ENCODE measurements at regions not wholly inside any gene's neighbourhood (a gene's known extent, or its start where the extent isn't known, plus 50 kb on each side); places are given as distances from the start of the nearest gene placed in this dataset.
"Not testable (repeated sequence)": the region's sequence is repeated elsewhere in the genome, so short reads cannot be mapped to it uniquely, and the experiment has no call there.

DNA sequence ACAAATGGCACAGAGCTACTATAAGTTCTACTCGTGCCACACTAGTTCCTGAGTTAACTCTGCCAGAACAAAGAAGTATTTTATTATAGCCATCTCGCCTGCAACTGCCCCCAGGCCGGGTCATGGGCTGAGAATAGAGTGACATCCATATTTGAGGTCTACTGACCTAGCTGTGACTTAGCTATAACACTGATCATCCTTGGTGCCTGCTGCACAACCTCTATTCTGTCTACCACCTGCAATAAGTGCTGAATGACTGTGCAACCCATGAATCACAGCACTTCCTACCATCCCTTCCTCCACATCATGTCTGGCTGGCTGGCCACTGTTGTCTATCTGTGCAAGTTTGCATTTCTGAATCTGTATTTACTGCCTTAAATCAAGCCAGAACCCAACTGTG is 506.5 kb upstream of the TBL1XR1 start:
- in situ Hi-C loops (cut with MboI; ENCODE audit: low pct_unique_long_range_greater_than_20kb, low sequenced_read_pairs, unreplicated experiment), result no loop called here
- no peak for DNase-seq (ENCODE audit: low spot score)
- TF ChIP-seq, protein P1, sequence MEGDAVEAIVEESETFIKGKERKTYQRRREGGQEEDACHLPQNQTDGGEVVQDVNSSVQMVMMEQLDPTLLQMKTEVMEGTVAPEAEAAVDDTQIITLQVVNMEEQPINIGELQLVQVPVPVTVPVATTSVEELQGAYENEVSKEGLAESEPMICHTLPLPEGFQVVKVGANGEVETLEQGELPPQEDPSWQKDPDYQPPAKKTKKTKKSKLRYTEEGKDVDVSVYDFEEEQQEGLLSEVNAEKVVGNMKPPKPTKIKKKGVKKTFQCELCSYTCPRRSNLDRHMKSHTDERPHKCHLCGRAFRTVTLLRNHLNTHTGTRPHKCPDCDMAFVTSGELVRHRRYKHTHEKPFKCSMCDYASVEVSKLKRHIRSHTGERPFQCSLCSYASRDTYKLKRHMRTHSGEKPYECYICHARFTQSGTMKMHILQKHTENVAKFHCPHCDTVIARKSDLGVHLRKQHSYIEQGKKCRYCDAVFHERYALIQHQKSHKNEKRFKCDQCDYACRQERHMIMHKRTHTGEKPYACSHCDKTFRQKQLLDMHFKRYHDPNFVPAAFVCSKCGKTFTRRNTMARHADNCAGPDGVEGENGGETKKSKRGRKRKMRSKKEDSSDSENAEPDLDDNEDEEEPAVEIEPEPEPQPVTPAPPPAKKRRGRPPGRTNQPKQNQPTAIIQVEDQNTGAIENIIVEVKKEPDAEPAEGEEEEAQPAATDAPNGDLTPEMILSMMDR (IDR thresholded peaks at IDR 0.05; ENCODE audit: extremely low read depth, insufficient read depth, missing control alignments), result no peak

DNA sequence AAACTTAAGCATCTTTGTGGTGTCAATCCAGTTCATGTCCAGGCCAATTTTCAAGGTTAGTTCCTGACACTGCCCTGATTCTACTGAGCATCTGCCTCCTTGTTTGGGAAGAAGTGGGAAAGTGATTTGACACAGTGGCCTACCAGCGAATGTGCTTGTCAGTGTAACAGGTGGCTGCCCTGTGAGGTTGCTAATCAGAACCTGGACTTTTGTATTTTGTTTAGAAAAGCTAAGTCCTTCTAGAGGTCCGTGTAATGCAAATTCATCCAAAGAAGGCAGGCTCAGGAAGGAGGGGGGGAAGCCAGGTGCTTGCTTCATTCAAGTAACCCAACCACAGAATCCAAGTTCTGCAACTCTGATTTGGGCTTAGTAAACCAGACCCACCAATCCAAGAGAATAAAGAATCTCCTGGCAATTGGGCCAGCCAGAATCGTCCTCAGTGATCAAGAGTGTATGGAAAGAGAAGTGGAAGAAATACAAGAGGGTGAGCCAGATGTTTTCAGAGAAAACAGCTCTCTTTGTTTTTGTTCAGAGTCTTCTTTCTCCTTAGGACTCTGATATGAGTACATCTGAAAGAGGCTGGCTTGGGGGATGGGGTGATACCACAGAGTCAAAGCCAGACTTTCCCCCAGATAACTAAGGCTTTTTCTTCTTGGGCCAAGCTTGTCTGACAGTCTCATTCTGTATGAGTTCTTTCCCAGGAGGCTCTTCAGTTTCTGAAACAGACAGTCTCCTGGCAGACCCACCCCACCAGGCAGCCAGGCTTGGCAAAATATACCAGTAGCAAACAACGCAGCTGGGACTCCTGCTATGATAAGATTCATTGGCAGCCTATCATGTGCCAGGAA is 508.9 kb upstream of the TBL1XR1 start:
- in situ Hi-C loops (cut with MboI; ENCODE audit: low pct_unique_long_range_greater_than_20kb, low sequenced_read_pairs, unreplicated experiment), result no loop called here
- TF ChIP-seq, protein P1 (IDR thresholded peaks at IDR 0.05; ENCODE audit: extremely low read depth, insufficient read depth, missing control alignments), result no peak
- no peak for DNase-seq (ENCODE audit: low spot score)

DNA sequence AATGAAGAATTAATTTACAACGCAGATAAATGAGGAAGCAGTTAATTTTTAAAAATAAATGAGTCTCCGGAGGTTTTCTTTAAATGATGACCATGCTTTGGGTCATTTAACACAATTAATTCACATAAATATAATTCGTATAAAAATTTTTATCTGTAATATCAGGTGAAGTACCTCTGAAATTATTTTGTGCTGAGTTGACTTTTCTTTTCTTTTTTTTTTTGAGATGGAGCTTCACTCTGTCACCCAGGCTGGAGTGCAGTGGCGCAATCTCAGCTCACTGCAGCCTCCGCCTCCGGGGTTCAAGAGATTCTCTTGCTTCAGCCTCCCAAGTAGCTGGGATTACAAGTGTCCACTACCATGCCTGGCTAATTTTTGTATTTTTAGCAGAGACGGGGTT is 512.2 kb upstream of the TBL1XR1 start:
- in situ Hi-C loops (cut with MboI; ENCODE audit: low pct_unique_long_range_greater_than_20kb, low sequenced_read_pairs, unreplicated experiment); DNase-seq (ENCODE audit: low spot score): not testable (repeated sequence)

GRCh38 chr3:177710506-177710905 is 513.2 kb upstream of the TBL1XR1 start:
- TF ChIP-seq, protein P1 (IDR thresholded peaks at IDR 0.05; ENCODE audit: extremely low read depth, insufficient read depth, missing control alignments), result no peak
- DNase-seq (ENCODE audit: low spot score), result no peak
- in situ Hi-C loops (cut with MboI; ENCODE audit: low pct_unique_long_range_greater_than_20kb, low sequenced_read_pairs, unreplicated experiment), result no loop called here

GRCh38 chr3:177711637-177712036 is 514.4 kb upstream of the TBL1XR1 start:
- in situ Hi-C loops (cut with MboI; ENCODE audit: low pct_unique_long_range_greater_than_20kb, low sequenced_read_pairs, unreplicated experiment), result no loop called here
- DNase-seq (ENCODE audit: low spot score), result no peak
- TF ChIP-seq, protein P1 (IDR thresholded peaks at IDR 0.05; ENCODE audit: extremely low read depth, insufficient read depth, missing control alignments), result no peak

DNA sequence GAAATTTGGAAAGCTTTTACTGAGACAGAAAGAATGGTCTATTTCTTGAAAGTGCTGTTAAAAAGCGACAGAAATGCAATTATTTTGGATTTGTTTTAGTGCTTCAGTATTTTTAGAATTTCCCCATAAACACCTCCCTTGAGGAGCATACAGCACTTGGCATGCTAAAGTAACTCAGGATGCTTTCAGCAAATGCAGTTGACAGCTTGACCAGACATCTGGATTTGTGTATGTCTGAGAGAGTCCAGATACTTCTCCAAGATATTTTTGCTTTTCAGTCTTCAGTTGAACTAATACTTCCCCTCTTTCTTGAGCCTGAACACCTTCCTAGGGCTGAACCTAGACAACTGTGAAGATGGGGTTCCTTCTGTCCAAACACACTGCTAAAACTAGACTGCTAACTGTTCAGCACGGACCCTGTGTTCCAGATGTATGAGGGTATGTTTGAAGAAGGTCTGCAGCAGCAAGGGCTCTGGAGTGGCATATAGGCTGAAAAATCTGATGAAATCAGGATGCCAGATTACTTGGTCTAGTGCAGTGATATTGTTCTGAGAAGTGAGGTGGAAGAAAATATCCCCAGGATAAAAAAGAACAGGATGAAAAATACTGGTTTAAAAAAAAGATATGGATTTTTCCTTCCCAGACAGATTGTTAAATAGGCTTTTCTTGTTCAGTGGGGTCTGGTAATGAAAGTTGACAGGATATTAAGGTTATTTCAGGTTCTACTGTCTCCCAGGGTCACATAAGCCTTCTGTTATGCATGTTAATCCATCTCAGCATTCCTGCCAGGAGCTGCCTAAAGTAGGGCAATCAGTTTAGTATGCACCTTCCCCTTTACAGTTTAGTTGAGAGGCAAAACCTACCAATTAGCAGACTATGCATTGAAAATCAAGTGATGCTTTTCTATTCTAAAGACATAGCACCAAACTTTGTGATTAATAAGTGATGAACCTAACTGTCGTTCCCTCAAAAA is 516.9 kb upstream of the TBL1XR1 start:
- in situ Hi-C loops (cut with MboI; ENCODE audit: low pct_unique_long_range_greater_than_20kb, low sequenced_read_pairs, unreplicated experiment), result no loop called here
- TF ChIP-seq, protein P1 (IDR thresholded peaks at IDR 0.05; ENCODE audit: extremely low read depth, insufficient read depth, missing control alignments), result no peak
- no peak for DNase-seq (ENCODE audit: low spot score)
